Epithelial cell of esophagus (primary cell): ENCODE measurements at regions not wholly inside any gene's neighbourhood (a gene's known extent, or its start where the extent isn't known, plus 50 kb on each side); places are given as distances from the start of the nearest gene placed in this dataset.

Experiments used
- DNase-seq: peaks from one replicate; pipeline ENCODE4 v3.0.0; 2010; ENCODE audit warnings: low read depth
- H3K4me3 ChIP-seq: 2 replicates; pipeline ENCODE4 v1.5.1; 2011; ENCODE audit warnings: mild to moderate bottlenecking, low read length, control low read depth
- TF ChIP-seq, protein P1 (sequence below): IDR thresholded peaks from 2 replicates; pipeline ENCODE4 v1.5.1; 2011; ENCODE audit warnings: low read depth, mild to moderate bottlenecking, low read length, control low read depth, inconsistent platforms; ENCODE audit not compliant: insufficient read depth; ENCODE audit errors: missing control alignments

DNA sequence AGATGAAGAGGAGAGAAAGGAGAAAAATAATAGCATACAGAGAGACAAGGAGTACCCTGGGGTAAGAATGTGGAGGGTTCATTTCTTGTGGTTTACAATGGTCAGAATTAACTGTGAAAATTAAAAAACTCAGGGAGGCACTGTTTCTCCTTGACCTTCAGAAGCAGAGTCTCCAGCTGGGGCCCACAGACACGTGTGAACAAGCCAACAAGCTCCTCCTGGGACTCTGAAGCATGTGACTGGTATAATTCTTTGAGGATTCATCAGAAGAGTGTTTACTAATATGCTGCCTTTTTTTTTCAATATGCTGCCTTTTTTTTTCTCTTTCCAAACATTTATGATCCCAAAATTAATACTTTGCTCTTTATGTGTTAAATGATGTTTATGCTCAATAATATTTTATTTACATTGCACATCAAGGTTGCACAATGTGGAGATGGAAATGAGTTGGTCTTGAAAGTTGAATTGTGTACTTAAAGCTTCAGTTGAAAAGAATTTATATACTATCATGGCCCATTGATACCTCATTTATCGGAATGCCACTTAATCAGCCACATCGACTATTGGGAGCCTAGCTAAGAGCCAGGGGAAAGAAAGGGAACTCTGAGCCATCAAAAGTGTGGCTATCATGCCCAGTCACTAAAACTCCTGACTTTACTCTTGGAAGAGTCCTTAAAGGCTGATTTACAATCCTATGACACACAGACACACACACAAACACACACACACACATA, 134.7 kb upstream of the RHOBTB1 start:
- DNase-seq = peak; percentile 34
- no peak overlapping the region for H3K4me3 ChIP-seq
- TF ChIP-seq, protein P1, sequence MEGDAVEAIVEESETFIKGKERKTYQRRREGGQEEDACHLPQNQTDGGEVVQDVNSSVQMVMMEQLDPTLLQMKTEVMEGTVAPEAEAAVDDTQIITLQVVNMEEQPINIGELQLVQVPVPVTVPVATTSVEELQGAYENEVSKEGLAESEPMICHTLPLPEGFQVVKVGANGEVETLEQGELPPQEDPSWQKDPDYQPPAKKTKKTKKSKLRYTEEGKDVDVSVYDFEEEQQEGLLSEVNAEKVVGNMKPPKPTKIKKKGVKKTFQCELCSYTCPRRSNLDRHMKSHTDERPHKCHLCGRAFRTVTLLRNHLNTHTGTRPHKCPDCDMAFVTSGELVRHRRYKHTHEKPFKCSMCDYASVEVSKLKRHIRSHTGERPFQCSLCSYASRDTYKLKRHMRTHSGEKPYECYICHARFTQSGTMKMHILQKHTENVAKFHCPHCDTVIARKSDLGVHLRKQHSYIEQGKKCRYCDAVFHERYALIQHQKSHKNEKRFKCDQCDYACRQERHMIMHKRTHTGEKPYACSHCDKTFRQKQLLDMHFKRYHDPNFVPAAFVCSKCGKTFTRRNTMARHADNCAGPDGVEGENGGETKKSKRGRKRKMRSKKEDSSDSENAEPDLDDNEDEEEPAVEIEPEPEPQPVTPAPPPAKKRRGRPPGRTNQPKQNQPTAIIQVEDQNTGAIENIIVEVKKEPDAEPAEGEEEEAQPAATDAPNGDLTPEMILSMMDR = no peak

DNA sequence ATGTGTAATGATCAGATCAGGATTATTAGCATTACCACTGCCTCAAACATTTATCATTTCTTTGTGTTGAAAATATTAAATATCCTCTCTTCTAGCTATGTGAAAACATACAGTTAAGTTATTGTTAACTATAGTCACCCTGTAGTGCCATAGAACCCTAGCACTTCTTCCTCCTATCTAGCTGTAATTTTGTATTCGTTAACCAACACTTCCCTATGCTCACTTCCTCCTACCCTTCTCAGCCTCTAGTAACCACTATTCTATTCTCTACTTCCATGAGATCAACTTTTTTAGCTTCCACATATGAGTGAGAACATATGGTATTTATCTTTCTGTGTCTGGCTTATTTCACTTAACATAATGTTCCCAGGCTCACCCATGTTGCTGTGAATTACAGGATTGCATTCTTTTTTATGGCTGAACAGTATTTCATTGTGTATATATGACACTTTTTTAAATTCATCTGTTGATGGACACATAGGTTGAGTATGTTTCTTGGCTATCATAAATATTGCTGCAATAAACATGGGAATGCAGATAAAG, 132.7 kb upstream of the RHOBTB1 start:
- no peak for DNase-seq
- TF ChIP-seq, protein P1 = no peak
- H3K4me3 ChIP-seq = no peak overlapping the region

DNA sequence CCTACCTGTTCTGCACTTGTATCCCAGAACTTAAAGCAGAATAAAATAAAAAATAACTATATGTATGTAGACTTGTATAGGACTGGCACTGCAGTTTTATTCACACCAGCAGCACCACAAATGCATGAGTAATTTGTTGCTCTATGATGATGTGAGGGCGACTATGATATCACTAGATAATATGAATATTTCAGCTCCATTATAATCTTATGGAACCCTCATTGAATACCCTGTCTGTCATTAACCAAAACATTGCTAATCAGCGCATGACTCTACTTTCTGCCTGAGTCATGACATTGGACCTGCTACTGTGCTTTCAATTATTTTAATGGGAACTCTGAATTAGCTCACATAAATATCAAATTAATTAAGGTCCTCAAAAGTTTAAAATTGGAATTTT, 129.4 kb upstream of the RHOBTB1 start:
- no peak overlapping the region for H3K4me3 ChIP-seq
- TF ChIP-seq, protein P1 = no peak
- peak; percentile 6 for DNase-seq

DNA sequence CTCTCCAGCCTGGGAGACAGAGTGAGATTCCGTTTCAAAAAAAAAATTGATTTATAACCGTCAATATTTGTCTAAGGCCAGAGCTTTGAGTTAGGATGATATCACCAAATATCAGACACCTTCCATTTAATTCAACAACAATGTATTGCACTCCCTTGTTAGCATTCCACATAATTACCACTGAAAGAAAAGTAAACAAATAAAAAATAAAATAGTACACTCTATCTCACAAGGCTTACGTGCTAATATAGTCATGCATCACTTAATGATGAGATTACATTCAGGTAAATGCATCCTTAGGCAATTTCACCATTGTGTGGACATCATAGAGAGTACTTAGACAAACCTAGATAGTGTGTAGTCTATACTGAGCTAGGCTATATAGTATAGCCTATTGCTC, 127.6 kb upstream of the RHOBTB1 start:
- no peak for DNase-seq
- no peak overlapping the region for H3K4me3 ChIP-seq
- TF ChIP-seq, protein P1 = no peak

DNA sequence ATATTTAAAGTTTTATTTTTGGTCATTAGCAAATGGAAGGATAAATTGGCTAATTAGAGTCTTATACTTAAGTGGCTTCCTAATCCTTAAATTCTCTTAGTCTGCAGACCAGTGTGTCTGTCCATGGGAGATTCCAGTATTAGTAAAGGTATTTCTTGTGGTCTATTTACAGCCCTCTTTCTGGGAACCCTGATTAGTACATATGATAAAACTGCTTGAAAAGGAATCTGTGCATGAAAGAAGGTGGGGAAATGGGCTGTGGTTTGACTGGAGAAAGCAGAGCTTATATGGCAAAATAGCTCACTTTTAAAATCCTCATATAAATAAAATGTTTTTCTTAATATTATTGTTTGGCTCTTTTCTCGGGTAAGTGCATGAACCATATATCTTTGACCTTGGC, 124.5 kb upstream of the RHOBTB1 start:
- TF ChIP-seq, protein P1 = no peak
- DNase-seq = no peak
- H3K4me3 ChIP-seq = no peak overlapping the region

DNA sequence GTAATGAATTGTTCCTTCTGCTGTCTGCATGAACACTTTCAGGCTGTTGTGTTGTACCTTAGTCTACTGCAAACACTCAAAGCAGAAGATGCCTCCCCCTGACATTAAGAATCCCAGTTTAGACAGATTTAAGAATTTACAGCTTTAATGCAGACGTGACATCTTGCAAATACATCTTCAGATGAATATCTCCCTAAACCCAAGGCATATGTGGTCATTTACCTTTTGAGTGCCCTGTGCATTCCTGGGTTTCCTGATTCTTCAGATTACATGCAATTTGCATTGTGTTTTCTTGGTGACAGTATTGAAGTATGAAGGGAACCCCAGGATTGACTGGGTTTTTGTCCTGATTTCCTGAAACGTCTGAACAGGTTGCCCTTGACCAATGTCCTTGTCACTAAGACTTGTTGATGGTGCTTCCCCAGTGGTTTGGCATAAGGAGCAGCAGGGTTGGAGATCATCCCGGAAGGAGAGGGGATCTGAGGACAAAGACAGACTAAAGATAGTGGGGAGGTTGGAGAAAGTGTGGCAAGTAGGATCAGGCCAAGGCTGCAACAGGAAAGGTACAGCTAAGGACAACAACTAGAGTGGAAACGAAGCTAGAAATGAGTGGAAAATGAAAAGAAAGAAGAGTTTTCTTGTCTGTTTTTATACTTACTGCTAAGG, 123.8 kb upstream of the RHOBTB1 start:
- no peak for DNase-seq
- no peak overlapping the region for H3K4me3 ChIP-seq
- TF ChIP-seq, protein P1 = no peak
